ENCODE measurements at regions not wholly inside any gene's neighbourhood (a gene's known extent, or its start where the extent isn't known, plus 50 kb on each side); places are given as distances from the start of the nearest gene placed in this dataset.

- Histone ChIP-seq H3K27ac (ENCODE audit: low read depth, low read length, poor library complexity, severe bottlenecking) (no peak overlapping the region), H3K4me1 (ENCODE audit: insufficient read depth, low read length, poor library complexity, severe bottlenecking) (no peaks in the 10 kb centered on the region), H3K4me2 (ENCODE audit: low read length) (no peak overlapping the region), H4K20me1 (ENCODE audit: insufficient read depth, low read length) (no peaks in the 10 kb centered on the region), H3K9me3 (ENCODE audit: low read length) (no peaks in the 10 kb centered on the region), H3K79me2 (ENCODE audit: insufficient read depth, low read depth, low read length) (no peaks in the 10 kb centered on the region), H3K4me3 (ENCODE audit: low read depth, low read length, poor library complexity, severe bottlenecking) (no peak overlapping the region), H2AFZ (ENCODE audit: low read length) (no peak overlapping the region), H3K36me3 (ENCODE audit: insufficient read depth, low read length) (no peaks in the 10 kb centered on the region), H3K9me2 (ENCODE audit: insufficient read depth, low read length) (no peaks in the 10 kb centered on the region)
- POLR2A ChIA-PET, result no interaction called here
- TF ChIP-seq, protein P1, sequence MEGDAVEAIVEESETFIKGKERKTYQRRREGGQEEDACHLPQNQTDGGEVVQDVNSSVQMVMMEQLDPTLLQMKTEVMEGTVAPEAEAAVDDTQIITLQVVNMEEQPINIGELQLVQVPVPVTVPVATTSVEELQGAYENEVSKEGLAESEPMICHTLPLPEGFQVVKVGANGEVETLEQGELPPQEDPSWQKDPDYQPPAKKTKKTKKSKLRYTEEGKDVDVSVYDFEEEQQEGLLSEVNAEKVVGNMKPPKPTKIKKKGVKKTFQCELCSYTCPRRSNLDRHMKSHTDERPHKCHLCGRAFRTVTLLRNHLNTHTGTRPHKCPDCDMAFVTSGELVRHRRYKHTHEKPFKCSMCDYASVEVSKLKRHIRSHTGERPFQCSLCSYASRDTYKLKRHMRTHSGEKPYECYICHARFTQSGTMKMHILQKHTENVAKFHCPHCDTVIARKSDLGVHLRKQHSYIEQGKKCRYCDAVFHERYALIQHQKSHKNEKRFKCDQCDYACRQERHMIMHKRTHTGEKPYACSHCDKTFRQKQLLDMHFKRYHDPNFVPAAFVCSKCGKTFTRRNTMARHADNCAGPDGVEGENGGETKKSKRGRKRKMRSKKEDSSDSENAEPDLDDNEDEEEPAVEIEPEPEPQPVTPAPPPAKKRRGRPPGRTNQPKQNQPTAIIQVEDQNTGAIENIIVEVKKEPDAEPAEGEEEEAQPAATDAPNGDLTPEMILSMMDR (conservative IDR thresholded peaks at IDR 0.05; ENCODE audit: low read length), result no peak
- TF ChIP-seq EZH2phosphoT487 (IDR thresholded peaks at IDR 0.05; ENCODE audit: borderline replicate concordance, low read depth, low read length), result no peak
- no peak for DNase-seq (ENCODE audit: low spot score)
- CTCF ChIA-PET (ENCODE audit: unreplicated experiment), result no interaction called here
- intact Hi-C loops (cut with micrococcal nuclease; ENCODE audit: unreplicated experiment), result no loop called here
- no TSS peak for BruUV-seq (replicated peaks)
Observed at GRCh38 chr18:47729356-47729755, 201.1 kb downstream of the SMAD2 start.

DNA sequence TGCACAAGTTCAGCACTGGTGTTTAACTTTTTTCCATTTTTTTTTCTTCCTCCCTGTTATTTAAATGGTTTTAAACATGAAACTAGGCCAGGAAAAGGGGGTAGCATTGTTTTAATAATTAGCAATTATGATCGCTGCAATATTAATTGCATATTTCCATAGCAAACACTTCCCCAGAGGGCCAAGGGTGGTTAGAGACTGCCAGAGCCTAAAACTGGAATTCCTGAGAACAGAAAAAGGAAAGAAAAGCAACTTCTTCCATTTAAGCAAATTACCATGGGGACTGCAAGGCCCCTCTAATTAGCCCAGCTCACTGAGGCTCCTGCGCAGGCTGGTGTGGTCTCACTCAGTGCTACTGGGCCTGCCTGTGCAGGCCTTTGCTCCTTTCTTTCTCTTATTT is 201.5 kb downstream of the SMAD2 start:
- CTCF ChIA-PET (ENCODE audit: unreplicated experiment), result no interaction called here
- Histone ChIP-seq H3K27ac (ENCODE audit: low read depth, low read length, poor library complexity, severe bottlenecking) (no peak overlapping the region), H3K4me3 (ENCODE audit: low read depth, low read length, poor library complexity, severe bottlenecking) (no peak overlapping the region), H2AFZ (ENCODE audit: low read length) (no peak overlapping the region), H3K36me3 (ENCODE audit: insufficient read depth, low read length) (no peaks in the 10 kb centered on the region), H3K9me3 (ENCODE audit: low read length) (no peaks in the 10 kb centered on the region), H3K4me1 (ENCODE audit: insufficient read depth, low read length, poor library complexity, severe bottlenecking) (no peaks in the 10 kb centered on the region), H3K79me2 (ENCODE audit: insufficient read depth, low read depth, low read length) (no peaks in the 10 kb centered on the region), H3K4me2 (ENCODE audit: low read length) (no peak overlapping the region), H3K9me2 (ENCODE audit: insufficient read depth, low read length) (no peaks in the 10 kb centered on the region), H4K20me1 (ENCODE audit: insufficient read depth, low read length) (no peaks in the 10 kb centered on the region)
- no peak for TF ChIP-seq EZH2phosphoT487 (IDR thresholded peaks at IDR 0.05; ENCODE audit: borderline replicate concordance, low read depth, low read length)
- intact Hi-C loops (cut with micrococcal nuclease; ENCODE audit: unreplicated experiment), result no loop called here
- DNase-seq (ENCODE audit: low spot score), result no peak
- POLR2A ChIA-PET, result no interaction called here
- no TSS peak for BruUV-seq (replicated peaks)

DNA sequence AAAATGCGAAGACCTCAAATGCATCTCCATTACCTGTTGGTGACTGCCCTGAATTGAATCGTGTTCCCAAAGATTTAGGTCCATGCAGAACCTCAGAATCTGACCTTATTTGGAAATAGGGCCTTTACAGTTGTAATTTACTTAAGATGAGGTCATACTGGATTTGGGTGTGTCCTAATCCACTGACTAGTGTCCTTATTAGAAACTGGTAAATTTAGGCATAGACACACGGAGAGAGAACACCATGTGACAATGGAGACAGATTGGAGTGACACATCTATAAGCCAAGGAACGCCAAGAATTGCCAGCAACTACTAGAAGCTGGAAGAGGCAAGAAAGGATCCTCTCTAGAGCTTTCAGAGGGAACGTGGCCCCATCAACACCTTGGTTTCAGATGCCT is 203.1 kb downstream of the SMAD2 start:
- intact Hi-C loops (cut with micrococcal nuclease; ENCODE audit: unreplicated experiment), result no loop called here
- no TSS peak for BruUV-seq (replicated peaks)
- DNase-seq (ENCODE audit: low spot score), result no peak
- no peak overlapping the region for H3K4me3 ChIP-seq (ENCODE audit: low read depth, low read length, poor library complexity, severe bottlenecking)
- no peak overlapping the region for H2AFZ ChIP-seq (ENCODE audit: low read length)
- H3K36me3 ChIP-seq (ENCODE audit: insufficient read depth, low read length), result no peaks in the 10 kb centered on the region
- H3K4me2 ChIP-seq (ENCODE audit: low read length), result no peak overlapping the region
- ChIA-PET POLR2A (interaction anchor here (0.6 to 0.7 kb wide), 2 partner anchors 111 to 307 kb away, joined by 3 read pairs; no protein-coding TSS in a partner anchor), CTCF (ENCODE audit: unreplicated experiment) (no interaction called here)
- H3K27ac ChIP-seq (ENCODE audit: low read depth, low read length, poor library complexity, severe bottlenecking), result no peak overlapping the region
- no peaks in the 10 kb centered on the region for H3K9me3 ChIP-seq (ENCODE audit: low read length)
- H4K20me1 ChIP-seq (ENCODE audit: insufficient read depth, low read length), result no peaks in the 10 kb centered on the region
- H3K4me1 ChIP-seq (ENCODE audit: insufficient read depth, low read length, poor library complexity, severe bottlenecking), result no peaks in the 10 kb centered on the region
- H3K9me2 ChIP-seq (ENCODE audit: insufficient read depth, low read length), result no peaks in the 10 kb centered on the region
- H3K79me2 ChIP-seq (ENCODE audit: insufficient read depth, low read depth, low read length), result no peaks in the 10 kb centered on the region
- TF ChIP-seq, protein P1 (conservative IDR thresholded peaks at IDR 0.05; ENCODE audit: low read length), result no peak
- TF ChIP-seq EZH2phosphoT487 (IDR thresholded peaks at IDR 0.05; ENCODE audit: borderline replicate concordance, low read depth, low read length), result no peak
